ENCODE measurements at regions not wholly inside any gene's neighbourhood (a gene's known extent, or its start where the extent isn't known, plus 50 kb on each side); places are given as distances from the start of the nearest gene placed in this dataset.

- no peak for TF ChIP-seq POLR2AphosphoS5 (IDR thresholded peaks at IDR 0.05; ENCODE audit: low read depth)
- TF ChIP-seq CTCF (IDR thresholded peaks at IDR 0.05; ENCODE audit: insufficient read depth, low read length): no peak
- TF ChIP-seq GABPA (IDR thresholded peaks at IDR 0.05; ENCODE audit: low read depth): no peak
These were observed 267.0 kb downstream of the NUF2 start for GRCh38 chr1:163588796-163589195.

Data from HL-60 (cell line).